Brain pericyte (primary cell): ENCODE measurements at regions not wholly inside any gene's neighbourhood (a gene's known extent, or its start where the extent isn't known, plus 50 kb on each side); places are given as distances from the start of the nearest gene placed in this dataset.
"Not testable (repeated sequence)": the region's sequence is repeated elsewhere in the genome, so short reads cannot be mapped to it uniquely, and the experiment has no call there.

Source experiments
- DNase-seq: peaks from one replicate; pipeline ENCODE4 v3.0.0-alpha.2; 2012; ENCODE audit warnings: low read depth, low spot score

DNA sequence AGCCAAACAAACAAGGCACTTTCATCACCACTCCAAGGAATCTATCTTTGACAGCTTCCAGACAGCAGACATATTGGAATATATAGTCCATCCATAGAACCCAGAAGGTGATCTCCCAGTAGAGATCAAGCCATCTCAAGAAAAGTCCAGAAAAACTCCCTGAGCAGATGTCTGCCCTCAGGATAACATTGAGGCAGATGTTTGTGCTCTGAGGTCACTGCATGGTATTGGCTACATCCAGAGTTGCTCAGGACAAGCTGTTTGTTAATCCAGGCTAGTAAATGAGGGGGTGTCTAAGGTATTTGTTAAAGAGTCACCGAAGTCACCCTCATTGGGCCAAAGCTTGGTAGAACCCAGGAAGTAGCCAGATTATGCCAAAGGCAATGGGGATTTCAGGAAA lies 556.3 kb upstream of the KLF4 start:
- DNase-seq, result no peak

DNA sequence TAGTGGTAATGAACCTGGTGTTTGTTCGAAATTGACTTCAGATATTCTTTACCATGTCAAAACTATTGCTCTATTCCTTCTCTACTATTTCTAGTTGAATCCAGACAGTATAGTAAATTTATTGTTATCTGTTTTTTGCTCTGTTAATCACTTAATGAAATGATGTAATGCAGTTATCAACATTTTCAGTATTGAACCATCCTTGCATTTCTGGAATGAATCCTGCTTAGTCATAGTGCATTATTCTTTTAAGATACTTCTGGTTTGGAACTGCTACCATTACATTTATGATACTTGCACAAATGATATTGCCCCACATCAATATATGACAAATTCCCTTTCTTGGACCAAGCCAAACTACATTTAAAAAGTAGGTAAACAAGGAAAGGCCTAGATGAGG lies 554.0 kb upstream of the KLF4 start:
- no peak for DNase-seq

DNA sequence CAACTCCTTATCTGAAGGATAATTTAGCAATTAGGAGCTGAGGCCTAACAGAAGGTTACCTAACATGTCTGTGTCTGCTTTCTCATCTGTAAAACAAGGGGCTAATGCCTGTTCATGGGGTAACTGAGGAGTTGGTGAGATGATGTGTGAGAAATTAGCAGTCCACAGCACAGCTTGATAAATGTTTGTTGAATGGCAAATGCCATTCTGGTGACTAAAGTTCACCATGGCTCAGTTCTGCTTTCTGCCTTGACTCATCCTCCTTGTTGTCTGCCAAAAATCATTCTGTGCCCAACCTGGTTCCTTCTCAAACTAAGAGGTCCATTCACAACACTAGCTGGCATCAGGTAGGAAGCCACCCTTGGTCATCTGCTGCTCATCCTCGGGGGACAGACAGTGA lies 552.0 kb upstream of the KLF4 start:
- no peak for DNase-seq

- no peak for DNase-seq
Measured at GRCh38 chr9:108040783-108041182, 551.2 kb upstream of the KLF4 start.

- DNase-seq, result no peak
Measured at GRCh38 chr9:108039493-108039892, 549.9 kb upstream of the KLF4 start.

DNA sequence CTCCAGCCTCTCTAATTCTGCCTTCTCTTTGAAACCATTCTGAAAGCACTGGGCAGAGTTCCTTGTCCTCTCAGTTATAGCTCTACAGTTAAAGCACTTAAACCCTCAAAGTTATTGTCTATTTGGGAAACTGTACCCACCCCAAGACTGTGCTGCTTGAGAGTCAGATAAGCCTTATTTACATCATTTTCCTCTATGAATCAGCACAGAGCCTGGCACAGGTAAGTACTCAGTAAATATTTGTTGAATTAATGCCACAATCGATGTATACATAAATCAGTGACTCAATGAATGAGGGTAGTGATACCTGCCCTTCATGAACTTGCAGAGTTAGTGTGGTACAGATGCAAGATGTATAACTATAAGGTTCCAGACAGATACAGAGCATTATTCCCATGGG lies 549.4 kb upstream of the KLF4 start:
- no peak for DNase-seq

GRCh38 chr9:108035487-108035886 lies 545.9 kb upstream of the KLF4 start:
- DNase-seq, result no peak

DNA sequence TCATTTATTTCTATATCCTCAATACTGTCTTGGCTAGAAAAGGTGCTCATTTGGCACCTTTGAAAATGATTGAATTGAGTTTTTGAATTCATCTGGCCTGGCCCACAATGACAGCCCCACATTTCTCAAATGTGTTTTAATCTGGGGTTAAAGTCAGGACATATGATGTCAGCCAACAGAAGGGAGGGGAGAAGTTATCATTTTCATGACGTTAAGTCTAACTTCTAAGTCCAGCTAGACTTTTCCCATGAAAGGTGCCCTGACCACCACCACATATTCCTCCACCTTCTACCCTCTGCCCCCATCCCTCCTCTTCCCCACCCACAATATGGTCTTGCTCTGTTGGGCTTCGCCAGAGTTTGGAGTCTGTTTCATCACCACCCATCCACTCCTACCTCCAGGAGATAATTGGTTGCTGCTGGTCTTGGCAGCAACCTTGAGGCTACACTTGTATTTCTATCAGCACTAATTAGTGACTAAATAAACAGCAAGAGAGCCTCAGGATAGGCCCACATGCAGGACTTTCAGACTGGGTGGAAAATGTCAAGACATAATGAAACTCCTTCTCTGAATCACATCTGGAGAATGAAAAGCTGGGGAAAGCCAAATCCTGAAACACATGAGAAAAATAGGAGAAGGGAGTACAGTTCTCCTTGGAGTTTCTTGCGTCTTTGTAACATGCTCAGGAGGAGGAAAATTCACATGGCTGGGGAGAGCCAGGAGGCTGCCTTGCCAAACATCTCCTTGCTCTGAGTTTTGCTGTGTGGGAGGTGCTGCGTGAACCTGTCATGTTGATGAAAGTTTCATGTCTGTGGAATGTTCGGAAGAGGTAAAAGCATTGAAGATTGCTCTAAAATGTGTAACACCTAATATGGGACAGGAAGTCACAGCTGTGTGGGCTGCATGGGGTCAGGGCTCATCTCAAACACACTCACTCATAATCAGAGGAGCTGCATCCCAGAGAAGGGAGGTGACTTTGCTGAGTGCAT lies 544.7 kb upstream of the KLF4 start:
- DNase-seq, result no peak

- DNase-seq, result not testable (repeated sequence)
Measured at GRCh38 chr9:108032079-108032478, 542.5 kb upstream of the KLF4 start.

- DNase-seq, result not testable (repeated sequence)
Measured at GRCh38 chr9:108031221-108031620, 541.7 kb upstream of the KLF4 start.

DNA sequence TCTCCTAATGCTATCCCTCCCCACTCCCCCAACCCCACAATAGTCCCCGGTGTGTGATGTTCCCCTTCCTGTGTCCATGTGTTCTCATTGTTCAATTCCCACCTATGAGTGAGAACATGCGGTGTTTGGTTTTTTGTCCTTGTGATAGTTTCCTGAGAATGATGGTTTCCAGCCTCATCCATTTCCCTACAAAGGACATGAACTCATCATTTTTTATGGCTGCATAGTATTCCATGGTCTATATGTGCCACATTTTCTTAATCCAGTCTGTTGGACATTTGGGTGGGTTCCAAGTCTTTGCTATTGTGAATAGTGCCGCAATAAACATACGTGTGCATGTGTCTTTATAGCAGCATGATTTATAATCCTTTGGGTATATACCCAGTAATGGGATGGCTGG lies 537.1 kb upstream of the KLF4 start:
- not testable (repeated sequence) for DNase-seq

- DNase-seq, result no peak
Measured at GRCh38 chr9:108024604-108025003, 535.0 kb upstream of the KLF4 start.

- DNase-seq, result no peak
Measured at GRCh38 chr9:108022246-108022935, 532.8 kb upstream of the KLF4 start.

GRCh38 chr9:108021096-108021710 lies 531.6 kb upstream of the KLF4 start:
- DNase-seq, result no peak

- no peak for DNase-seq
Measured at GRCh38 chr9:108019821-108020220, 530.3 kb upstream of the KLF4 start.

GRCh38 chr9:108017671-108018070 lies 528.1 kb upstream of the KLF4 start:
- no peak for DNase-seq

DNA sequence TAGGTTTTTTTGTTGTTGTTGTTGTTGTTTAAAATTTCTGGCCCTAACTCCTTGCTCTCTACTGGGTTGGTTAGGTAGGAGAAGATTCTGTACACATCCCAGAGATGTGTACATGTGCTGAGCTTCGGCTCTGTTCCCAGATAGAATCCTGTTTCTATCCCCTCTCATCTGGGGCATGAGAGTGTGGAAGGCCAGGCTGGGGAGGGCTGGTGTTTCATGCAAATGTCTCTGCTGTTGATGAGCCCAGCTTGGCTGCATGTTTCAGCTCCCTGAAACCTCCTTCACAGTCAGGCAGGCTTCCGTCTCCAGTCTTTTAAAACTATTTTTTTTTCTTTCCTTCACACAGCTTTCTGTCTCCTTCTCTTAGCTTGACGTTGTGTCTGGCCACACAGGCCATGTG lies 526.9 kb upstream of the KLF4 start:
- DNase-seq, result no peak

GRCh38 chr9:108015690-108016089 lies 526.1 kb upstream of the KLF4 start:
- DNase-seq, result no peak

GRCh38 chr9:108014353-108014752 lies 524.8 kb upstream of the KLF4 start:
- DNase-seq, result no peak

DNA sequence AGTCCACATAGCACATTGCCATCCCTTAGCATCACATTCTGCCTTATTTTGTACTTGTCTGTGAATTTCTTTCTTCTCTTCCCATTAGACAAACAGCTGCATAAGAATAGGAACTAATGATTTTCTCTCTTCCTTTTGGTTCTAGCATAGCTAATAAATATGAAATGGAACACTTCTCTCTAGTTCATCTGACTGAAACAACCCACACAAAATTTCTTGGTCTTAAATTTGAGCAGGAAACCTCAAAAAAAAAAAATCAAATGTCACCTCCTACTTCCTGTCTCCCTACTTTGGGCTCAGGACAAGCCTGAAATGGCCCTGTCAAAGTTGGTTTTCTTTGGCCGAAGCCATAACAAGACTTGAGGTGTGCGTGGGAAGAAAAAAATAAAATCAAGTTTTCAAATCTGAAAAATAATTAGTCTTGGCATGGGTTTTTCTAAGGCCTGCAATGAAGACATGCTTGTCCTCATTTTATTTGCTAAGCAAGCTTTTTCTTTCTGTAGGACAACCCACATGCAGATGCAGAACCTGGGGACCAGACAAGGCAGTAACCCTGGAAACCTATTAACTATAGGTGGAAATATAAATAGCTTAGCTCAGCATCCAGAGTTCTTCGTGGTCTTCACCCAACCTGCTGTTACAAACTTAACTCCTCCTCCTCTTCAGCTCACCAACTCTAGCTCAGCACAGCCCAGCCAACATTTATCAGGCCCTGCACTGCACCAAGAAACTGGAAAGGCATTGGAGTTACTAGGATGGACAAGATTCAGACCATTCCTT lies 523.5 kb upstream of the KLF4 start:
- DNase-seq, result no peak

GRCh38 chr9:108012405-108012804 lies 522.8 kb upstream of the KLF4 start:
- no peak for DNase-seq

DNA sequence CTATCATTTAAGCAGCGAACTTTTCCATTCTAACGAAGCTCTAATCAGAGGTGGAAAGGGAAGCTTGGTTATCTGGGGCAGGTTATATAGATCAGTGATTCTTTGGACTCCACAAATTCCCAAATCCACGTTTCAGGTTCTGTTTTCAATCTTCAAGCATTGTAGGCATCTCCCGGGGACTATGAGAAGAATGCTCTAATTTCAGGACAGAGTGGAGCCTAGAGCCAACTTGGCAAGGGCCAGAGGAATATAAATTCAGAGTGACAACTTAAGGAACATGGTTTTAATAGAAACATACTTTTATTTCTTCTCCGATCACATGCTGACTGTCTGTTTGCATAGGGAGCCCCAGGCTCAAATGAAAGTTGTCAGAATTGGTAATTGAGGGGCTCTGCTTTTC lies 514.0 kb upstream of the KLF4 start:
- no peak for DNase-seq
